HG02798 (cell line): ENCODE measurements at regions not wholly inside any gene's neighbourhood (a gene's known extent, or its start where the extent isn't known, plus 50 kb on each side); places are given as distances from the start of the nearest gene placed in this dataset.
"Not testable (repeated sequence)": the region's sequence is repeated elsewhere in the genome, so short reads cannot be mapped to it uniquely, and the experiment has no call there.

Source experiments
- ATAC-seq: cut with Tn5 transposase; IDR thresholded peaks from one replicate; pipeline ENCODE4 v1.9.1; 2021; ENCODE audit warnings: mild to moderate bottlenecking; ENCODE audit not compliant: unreplicated experiment, poor library complexity

- no peak for ATAC-seq
Measured at GRCh38 chr9:12988258-12988657, 213.4 kb downstream of the LURAP1L start.

DNA sequence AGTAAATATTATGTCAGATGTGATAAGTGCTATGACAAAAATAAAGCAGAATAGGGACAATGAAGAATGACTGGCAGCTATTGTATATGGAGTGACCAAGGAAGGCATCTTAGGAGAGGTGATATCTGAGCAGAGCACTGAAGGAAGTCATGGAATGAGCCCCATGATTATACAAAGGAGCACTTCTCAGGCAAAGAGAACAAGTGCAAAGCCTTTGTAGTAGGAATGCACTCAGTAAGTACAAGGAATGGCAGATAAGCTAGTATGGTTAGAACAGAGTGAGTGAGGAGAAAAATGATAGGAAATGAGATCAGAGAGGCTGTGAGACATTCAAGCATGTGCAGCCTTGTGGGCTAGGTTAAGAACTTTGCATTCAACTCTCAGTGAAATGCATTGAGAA lies 214.8 kb downstream of the LURAP1L start:
- ATAC-seq = no peak

DNA sequence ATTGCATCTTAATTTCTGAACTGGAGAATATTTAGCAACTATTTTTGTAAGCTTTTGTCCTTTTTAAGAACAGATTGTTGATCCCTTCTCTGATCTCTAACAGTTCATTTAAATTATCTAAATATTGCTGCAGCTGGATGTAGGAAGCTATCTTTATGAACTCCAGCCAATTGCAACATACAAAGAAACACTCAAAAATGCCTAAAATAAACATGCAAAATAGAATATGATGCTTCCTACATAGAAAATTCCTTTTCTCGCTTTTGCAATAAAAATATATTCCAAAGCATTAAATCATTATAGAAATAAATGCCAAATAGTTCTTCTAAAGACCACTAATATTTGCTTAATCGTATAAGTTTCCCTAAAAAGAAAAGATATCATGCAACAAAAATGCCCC lies 218.6 kb downstream of the LURAP1L start:
- ATAC-seq = no peak

DNA sequence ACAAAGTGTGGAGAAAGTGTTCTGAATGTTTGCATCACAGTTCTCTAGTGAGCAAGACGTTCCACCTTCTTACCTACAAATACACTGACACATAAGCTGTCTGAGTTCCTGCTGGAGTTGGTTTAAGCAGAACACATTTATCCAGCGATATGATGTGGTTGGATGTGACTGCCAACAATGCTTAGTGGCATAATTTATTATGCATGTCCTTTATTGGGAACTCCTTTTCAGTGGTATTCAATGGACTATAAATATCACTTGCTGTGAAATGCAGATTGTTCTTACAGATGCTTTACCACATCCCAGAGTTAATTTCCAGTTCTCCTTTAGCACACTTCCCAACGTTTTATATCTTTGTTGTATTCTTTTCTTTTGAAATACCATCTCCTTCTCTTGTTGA lies 222.2 kb downstream of the LURAP1L start:
- ATAC-seq = no peak

GRCh38 chr9:13001989-13002580 lies 227.3 kb downstream of the LURAP1L start:
- no peak for ATAC-seq

DNA sequence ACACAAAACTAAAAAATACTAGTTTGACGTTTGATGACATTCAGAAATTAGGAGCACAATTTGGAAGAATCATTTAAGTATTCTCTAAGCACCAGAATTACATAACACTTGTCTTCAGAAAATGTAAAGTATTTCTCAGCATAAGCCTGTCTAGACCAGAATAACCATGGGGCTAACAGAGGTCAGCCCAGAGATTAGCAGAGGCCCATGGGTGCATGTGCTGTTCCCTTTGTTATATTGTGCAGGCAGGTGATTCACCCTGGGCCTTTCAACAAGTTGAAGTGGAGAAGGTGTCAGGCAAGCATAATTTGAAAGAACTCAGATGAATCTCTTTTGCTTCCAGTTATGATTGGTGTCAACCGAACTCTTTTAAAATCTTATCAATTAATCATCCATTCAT lies 227.9 kb downstream of the LURAP1L start:
- no peak for ATAC-seq

- ATAC-seq = no peak
Measured at GRCh38 chr9:13009871-13010270, 235.1 kb downstream of the LURAP1L start.

DNA sequence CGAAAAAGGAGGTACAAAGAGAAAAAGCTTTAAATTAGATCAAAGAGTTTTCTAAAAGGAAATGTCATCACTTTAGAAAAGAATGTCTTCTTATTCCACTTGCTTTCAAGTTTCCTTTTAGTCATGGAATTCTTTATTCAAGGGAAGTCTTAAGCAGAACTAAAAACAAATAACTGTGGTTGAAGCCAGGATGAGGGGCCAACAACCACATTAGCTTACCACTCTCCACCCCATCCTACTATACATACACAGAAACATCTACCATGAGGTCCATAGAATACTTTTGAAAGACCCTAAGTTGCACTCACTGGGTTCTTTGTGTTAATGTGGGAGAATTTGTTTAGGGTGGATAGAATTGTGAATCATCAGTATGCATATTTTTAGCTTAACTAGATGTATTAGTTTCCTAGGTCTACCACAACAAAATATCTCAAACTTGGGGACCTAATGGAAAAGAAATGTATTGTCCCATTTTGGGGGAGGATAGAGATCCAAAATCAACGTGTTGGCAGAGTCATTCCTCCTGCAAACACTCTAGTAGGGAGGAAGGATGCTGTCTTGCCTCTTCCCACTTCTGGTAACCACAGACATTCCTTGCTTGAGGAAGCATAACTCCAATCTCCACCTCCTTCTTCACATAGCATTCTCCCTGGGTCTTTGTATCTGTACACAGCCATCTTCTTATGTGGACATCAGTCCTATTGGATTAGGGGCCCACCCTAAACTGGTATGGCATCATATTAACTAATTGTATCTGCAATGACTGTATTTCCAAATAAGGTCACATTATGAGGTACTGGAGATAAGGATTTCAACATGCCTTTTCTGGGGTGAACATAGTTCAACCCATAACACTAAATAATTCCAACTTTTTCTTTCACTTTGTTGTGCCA lies 239.4 kb downstream of the LURAP1L start:
- ATAC-seq = no peak

- ATAC-seq = no peak
Measured at GRCh38 chr9:13017260-13017659, 242.4 kb downstream of the LURAP1L start.

DNA sequence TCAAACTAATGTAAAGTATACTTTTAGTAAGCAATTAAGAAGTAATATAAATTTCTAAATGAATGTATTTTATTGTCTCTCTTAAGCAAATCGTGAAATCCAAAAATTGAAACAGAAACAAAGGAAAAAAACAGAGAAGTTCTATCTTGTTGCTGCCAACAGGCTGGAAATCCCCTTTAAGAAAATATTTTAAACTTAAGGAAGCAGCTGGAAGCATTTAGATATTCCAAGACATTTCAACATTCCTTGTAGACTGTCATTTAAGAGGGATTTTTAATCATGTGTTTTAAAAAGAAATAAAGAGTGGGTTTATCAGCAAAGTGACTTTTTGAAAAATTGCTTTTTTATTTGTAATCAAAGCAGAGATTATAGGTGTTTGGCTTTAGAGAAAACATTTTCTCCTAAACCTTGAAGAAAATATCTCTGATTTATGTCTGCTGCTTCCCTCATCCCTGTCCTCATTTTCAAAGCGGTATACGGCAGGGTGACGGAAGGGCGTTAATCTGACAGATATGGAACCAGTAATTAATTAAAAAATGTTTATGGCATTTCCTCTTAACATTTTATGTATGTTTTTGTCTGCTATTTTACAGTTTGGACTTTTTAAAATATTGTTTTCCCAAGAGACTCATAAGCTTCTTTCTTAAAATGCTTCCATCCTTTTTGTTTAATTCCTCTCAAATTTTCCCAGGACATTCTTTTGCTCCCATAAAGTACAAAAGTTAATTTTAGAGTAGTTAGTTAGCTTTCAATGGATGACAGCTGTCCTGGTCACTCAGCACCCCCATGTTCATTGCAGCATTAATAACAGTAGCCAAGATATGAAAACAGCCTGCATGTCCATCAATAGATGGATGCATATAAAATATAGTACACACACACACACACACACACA lies 245.6 kb downstream of the LURAP1L start:
- no peak for ATAC-seq

- ATAC-seq = no peak
Measured at GRCh38 chr9:13022756-13023155, 247.9 kb downstream of the LURAP1L start.

DNA sequence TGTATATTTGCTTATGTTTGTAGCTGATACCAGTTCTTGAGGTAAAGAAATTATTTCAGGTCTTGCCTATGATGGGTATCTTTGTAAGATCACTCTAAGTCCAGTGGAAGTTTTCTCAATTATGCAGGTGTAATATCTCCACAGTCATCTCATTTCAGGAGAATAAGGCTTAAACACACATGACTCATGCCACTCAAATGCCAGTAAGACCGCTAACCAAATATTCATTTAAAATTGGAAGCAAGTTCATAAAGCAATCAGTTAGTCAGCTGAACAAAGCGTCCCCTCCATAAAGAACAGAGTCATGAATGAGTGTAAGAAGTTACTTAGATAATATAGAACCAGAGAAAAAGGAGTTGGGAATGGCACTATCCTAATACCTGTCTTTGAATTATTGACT lies 248.7 kb downstream of the LURAP1L start:
- ATAC-seq = no peak

DNA sequence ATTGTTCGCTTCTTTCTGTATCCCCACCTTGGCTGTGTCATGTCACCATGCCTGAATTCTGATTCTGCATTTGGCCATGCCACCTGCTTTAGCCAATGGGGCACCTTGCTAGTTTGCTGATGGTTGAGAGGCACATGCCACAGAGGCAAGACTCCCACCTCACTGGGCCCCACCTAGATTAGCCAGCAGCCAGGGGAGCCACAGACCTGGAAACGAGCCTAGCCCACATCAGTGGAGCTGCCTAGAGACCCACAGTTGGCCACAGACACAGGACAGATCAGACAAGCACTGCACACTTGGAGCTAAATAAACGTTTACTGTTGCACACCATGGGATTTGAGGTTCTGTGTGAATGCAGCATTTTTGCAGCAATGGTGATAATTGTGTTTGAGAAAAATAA lies 252.1 kb downstream of the LURAP1L start:
- no peak for ATAC-seq

- ATAC-seq = no peak
Measured at GRCh38 chr9:13027879-13028278, 251.6 kb downstream of the MPDZ start.

- no peak for ATAC-seq
Measured at GRCh38 chr9:13032585-13032984, 246.9 kb downstream of the MPDZ start.

DNA sequence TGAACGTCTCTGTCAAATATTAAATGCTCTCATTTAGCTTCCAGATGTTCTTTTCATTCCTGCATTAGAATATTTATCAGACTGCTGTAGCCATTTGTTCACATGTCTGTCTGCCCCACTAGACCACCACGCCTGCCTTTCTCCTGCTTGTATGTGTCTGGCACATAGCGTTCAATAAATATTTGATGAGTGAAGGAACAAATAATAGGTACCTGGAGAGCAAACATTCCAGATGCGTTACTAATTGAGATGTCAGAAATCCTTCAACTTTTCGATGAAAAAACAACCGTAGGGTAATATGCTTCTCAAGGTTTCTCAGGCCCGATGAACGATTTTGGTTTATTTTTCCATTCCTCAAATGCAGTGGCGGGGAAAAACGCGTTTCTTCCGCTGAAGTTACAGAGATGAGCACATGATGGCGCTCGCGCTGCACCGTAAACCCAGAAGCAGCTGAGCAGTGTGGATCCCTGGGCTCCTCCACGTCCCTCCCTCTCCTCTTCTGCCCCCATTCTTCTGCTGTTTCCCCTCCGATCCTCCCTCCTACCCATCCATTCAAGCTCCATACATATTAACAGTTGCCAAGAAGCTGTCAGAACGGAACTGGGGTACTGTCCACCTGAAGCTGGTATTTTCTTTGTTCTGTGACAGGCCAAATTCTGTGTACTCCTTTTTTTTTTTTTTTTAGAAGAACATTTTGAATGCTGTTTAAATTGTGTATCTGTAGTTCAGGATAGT lies 245.4 kb downstream of the MPDZ start:
- ATAC-seq = peak; percentile 51

DNA sequence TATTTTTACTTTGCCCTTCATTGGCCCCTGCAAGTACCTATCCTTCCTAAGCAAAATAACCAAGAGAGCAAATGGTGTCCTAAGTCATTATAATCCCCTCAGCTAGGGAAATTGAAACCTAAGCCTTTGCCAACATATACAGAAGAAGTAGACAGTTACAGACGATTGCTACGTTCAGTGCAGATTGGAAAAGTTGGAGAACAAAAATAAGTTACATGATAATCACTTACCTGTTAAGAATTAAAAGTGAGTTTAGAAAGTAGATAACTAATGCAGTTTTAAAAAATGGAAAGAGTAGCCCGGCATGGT lies 244.8 kb downstream of the MPDZ start:
- no peak for ATAC-seq

DNA sequence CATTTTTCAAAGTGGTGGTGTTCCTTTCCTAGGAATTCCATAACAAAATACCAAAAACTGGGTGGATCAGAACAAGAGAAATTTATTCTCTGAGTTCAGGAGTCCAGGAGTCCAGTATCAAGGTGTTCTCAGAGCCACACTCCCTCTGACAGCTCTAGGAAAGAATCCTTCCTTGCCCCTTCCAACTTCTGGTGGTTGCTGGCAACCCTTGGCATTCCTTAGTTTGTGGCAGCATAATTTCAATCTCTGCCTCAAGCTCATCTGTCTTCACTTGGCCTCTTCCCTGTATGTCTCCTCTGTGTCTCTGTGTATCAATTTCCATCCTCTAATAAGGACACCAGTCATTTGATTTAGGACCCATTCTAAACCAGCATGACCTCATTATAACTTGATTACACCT lies 243.7 kb downstream of the MPDZ start:
- ATAC-seq = no peak

- ATAC-seq = not testable (repeated sequence)
Measured at GRCh38 chr9:13037808-13038207, 241.7 kb downstream of the MPDZ start.

- ATAC-seq = no peak
Measured at GRCh38 chr9:13047827-13048587, 231.5 kb downstream of the MPDZ start.
